Keratinocyte (primary cell): ENCODE measurements at regions not wholly inside any gene's neighbourhood (a gene's known extent, or its start where the extent isn't known, plus 50 kb on each side); places are given as distances from the start of the nearest gene placed in this dataset.

Source experiments
- CTCF ChIP-seq, 3 experiments: IDR thresholded peaks in 1 of 3; conservative IDR thresholded peaks in 1 of 3; optimal IDR thresholded peaks in 1 of 3; 2 replicates in 2 of 3; 3 replicates in 1 of 3; pipeline versions ENCODE3 to v1.5.1; 2011; ENCODE audit warnings: low read length in 3 of 3, mild to moderate bottlenecking in 3 of 3, moderate library complexity in 2 of 3, control low read depth in 1 of 3, inconsistent platforms in 1 of 3; ENCODE audit not compliant: insufficient read depth in 2 of 3; ENCODE audit errors: extremely low read depth in 1 of 3
- EZH2 ChIP-seq: IDR thresholded peaks from one replicate; pipeline ENCODE4 v1.6.1; 2012; ENCODE audit warnings: inconsistent platforms, mild to moderate bottlenecking, low read length, moderate library complexity

- TF ChIP-seq CTCF (optimal IDR thresholded peaks at IDR 0.05 in 1 of 3, IDR thresholded peaks at IDR 0.05 in 1 of 3, conservative IDR thresholded peaks at IDR 0.05 in 1 of 3; ENCODE audit: extremely low read depth in 1 of 3, insufficient read depth in 2 of 3, low read length in 3 of 3): no peak
- TF ChIP-seq EZH2: no peak
Observed at GRCh38 chrX:150034788-150035187, 96.5 kb upstream of the EOLA2 start.
